ENCODE measurements at regions not wholly inside any gene's neighbourhood (a gene's known extent, or its start where the extent isn't known, plus 50 kb on each side); places are given as distances from the start of the nearest gene placed in this dataset.

DNA sequence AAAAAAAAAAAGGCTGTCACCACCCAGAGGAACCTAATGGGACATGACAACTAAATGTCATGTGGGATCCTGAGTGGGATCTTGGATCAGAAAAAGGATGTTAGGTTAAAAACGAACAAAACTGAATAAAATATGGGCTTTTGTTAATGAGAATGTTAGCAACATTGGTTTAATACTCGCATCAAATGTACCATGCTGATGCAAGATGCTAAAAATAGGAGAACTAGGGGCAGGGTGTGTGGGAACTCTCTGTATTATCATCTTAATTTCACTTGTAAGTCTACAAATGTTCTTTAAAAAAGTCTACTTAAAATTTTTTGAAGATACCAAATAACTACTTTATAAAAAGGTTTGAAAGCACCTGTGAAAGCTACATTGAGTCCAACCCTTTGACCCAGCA lies 88.8 kb upstream of the PRR5 start:
- DNase-seq (ENCODE audit: low spot score): no peak

DNA sequence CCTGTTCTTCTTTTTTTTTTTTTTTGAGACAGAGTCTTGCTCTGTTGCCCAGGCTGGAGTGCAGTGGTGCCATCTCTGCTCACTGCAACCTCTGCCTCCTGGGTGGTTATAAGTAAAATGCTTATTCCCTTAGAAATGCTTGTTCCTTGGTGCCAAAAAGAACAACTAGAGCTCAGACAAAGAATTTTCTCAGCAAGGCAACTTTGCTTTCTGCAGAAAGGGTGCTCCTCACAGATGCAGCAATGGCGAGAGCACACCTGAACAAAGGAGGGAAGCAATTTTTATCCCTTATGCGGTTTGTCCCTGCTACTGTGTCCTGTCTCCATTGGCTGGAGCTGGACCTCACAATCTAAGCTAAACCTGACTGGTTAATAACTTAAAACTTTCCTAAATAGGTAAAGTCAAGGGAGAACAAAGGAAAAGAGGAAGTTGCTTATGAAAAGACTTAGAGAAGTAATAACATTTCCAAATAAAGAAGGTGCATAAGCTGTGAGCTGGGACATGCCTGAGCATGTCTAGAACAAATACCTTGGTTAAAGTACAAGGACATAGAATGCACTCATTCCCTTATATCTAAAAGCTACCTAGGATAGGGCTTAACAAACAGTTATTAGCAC lies 90.0 kb upstream of the PRR5 start:
- DNase-seq (ENCODE audit: low spot score): no peak

DNA sequence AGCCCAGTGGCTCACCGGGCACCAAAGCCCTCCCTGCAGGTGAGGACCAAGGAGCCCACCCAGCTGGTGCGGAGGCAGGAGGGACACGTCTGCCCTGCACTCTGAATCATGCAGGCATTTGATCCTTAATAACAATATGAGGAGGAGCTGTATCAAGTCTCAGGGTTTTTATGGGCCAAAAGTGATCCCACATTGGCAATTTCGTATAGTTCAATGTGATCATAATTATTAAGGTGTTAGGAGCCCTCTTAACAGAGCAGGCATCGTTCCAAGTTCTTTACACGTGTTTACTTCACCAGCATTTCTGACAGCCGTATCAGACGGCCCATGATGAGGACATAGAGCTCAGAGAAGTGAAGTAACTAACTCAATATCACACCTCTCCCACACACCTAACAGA lies 91.9 kb upstream of the PRR5 start:
- DNase-seq (ENCODE audit: low spot score): no peak

DNA sequence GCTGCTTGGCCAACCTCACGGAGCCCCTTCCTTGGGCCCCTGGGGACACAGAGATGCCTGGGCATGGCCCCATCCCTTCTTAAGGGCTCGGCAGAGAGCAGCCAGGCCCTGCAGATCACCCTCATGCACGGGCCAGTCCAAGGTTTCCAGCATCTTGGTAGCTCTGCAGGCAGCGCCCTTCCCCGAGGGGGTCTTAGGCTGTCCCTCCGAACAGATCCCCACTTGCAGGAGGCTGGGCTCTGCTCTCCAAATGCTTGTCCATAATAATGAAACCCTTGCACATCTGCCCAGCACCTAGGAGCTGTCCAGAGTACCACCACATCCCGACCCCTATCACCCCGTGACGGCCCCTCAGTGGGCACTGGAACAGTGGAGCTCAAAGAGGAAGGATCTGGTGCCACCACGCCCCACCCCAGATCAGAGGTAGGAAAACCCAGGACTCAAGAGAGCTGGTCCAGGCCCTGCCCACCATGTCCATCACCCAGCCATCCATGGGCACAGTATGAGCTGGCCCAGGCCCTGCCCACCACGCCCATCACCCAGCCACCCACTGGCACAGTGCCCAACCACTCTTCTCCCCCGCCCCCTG lies 92.5 kb upstream of the PRR5 start:
- no peak for DNase-seq (ENCODE audit: low spot score)

DNA sequence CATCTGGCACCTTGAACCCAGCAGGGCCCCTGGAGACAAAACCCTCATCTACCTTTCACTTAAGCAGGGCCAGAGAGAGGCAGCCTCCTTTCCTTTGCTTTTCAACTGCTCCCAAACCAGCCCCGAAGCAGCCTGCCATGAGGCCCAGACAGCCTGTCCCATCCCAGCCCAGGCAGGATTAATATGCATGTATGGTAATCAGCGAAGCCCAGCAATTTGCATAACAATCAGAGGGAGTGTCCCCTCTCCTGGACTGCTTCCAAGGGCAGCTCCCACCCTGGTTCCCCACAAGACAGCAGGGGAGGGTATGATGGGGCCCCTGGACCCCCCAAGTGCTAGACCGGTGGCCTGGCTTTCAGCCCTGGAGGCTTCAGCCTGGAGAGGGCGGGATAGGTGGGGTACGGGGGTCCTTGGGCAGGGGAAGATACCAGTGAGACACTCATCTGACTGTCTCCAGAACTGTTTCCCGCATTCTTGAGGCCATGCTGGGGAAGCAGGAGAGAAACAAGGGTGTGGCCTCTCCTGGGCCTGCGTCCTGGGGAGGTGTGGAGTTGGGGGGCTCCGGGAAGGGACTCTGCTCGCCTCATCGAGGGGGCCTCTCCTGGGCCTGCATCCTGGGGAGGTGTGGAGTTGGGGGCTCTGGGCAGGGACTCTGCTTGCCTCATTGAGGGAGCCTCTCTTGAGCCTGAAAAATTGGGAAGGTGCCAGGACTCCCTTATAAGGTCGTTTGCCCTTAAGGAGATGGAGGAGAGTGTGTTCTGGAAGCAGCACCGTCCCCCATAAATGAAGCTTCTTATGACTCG lies 93.2 kb upstream of the PRR5 start:
- no peak for DNase-seq (ENCODE audit: low spot score)

DNA sequence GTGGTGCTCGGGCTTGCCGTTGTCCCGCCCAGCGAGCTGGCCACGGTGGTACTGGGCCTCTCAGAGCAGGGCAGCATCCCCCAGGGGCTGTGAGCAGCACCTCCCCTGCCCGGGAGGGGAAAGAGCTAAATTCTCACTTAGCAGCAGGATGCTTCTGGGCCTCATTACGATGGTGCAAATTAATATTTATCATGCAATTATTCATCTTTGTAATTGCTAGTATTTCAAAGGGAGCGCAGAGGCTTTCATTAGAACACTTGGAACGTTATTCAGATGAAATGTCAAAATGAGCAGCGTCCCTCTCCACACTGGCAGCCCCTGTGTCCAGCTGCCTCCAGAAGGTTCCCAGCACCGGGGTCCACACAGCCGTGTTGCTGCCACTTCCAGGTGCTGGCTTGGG lies 95.9 kb upstream of the PRR5 start:
- no peak for DNase-seq (ENCODE audit: low spot score)

DNA sequence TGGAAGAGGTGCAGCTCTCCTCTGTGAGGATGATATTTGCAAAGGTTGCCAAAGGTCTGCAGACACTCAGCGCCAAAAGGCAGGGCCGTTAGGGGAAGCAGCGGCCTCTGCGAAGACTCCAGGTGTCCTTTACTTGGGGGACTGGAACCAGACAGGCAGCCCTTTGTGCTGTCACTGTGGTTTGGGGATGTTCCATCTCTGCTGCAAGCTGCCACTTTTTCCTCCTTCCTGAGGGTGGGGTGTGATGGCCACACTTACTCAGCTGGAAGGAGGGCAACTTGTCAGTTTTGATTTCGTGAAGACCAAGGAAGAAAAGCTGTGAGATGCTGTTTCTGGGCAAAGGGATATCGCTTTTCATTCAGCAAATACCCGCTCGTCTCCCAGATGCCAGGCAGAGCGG lies 96.5 kb upstream of the PRR5 start:
- DNase-seq (ENCODE audit: low spot score): no peak

DNA sequence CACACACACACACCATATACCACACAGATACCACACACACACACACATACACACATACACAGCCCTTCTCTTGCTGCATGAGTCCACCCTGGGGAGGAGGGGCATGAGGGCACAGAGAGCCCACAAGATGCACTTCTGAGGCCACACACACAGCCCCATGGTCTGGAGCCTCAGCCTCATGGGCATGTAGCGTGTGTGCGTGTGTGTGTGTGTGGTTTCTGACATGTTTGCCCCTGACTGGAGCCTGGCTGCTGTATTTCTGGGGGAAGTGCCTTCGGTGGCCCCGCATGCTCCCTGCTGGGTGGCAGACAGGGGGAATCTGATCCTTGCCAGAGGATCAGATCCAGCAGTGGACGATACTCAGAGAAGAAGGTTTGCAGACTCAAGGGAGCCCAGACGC lies 97.0 kb upstream of the PRR5 start:
- DNase-seq (ENCODE audit: low spot score): no peak

DNA sequence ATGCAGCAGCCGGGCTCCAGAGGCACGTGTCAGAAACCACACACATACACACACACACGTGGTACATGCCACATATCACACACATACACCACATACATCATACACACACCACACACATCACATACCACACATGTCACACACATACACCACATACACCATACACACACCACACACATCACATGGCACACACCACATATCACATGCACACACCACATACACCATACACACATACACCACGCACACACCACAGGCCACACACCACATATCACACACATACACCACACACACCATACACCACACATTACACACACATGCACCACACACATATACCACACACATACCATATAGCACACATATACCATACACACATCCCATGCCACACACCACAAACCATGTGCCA lies 97.5 kb upstream of the PRR5 start:
- DNase-seq (ENCODE audit: low spot score): no peak

DNA sequence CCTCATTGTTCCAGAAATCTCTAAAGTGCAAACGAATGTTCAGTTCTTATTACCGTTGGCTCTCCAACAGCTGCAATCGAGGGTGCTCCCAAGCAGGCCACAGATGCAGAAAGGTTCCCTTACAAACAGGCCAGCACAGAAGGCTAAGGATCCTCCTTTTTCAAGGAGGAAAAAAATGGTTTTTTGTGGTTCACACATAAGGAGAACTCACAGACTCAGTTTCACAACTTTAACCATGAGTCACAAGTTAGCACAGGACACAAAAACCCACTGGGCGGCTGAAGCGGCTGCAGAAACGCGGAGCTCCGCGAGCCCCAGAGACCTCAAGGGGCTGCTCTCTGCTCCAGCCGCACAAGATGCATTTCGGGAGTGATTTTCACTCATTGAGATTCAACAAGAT lies 98.2 kb upstream of the PRR5 start:
- DNase-seq (ENCODE audit: low spot score): no peak

DNA sequence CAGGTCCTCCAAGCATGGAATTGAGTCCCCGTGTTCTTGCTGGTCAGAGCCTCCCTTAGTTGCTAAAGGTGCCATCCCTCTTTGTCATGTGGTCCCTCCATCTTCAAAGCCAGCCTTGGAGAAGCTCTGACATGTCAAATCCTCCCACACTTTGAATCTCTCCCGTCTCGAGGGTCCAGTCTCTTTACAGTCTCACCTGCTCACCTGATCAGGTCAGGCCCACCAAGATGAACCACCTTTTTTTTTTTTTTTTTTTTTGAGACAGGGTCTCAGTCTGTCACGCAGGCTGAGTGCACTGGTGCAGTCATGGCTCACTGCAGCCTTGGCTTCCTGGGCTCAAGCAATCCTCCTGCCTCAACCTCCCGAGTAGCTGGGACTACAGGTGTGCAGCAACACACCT lies 100.3 kb upstream of the PRR5 start:
- DNase-seq (ENCODE audit: low spot score): no peak

DNA sequence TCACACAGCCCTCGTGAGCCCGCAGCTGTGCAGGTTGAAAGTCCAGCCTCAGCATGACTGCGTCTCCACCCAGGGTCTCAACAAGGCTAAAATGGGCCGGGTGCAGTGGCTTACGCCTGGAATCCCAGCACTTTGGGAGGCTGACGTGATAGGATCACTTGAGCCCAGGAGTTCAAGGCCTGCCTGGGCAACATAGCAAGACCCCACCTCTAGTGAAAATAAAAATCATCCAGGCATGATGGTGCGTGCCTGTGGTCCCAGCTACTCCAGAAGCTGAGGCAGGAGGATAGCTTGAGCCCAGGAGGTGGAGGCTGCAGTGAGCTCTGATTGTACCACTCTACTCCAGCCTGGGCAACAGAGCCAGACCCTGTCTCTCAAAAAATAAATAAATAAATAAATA lies 100.8 kb upstream of the PRR5 start:
- no peak for DNase-seq (ENCODE audit: low spot score)

DNA sequence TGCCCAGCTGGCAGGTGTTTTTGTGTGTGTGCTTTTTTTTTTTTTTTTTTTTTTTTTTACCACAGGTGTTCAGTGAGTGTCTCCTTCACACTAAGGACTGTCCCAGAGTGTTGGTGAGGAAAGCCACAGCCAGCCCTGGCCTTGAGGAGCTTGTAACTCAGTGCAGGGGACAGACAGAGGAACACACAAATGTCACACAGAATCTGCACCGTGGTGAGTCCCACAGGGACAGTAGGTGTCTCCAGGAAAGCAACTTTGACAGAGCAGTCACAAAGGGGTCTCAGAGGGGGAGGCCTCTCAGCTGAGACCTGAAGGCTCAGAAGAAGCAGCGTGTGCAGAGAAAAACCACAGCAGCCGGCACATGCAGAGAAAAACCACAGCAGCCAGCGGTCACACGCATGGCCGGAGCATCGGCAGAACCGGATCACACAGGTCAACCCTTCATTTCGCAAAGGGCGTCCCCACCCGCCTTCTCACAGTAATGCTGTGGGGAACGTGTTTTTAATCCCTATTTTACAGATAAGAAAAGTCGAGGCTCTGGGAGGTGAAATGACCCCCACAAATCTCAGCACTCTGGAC lies 101.7 kb upstream of the PRR5 start:
- DNase-seq (ENCODE audit: low spot score): no peak

DNA sequence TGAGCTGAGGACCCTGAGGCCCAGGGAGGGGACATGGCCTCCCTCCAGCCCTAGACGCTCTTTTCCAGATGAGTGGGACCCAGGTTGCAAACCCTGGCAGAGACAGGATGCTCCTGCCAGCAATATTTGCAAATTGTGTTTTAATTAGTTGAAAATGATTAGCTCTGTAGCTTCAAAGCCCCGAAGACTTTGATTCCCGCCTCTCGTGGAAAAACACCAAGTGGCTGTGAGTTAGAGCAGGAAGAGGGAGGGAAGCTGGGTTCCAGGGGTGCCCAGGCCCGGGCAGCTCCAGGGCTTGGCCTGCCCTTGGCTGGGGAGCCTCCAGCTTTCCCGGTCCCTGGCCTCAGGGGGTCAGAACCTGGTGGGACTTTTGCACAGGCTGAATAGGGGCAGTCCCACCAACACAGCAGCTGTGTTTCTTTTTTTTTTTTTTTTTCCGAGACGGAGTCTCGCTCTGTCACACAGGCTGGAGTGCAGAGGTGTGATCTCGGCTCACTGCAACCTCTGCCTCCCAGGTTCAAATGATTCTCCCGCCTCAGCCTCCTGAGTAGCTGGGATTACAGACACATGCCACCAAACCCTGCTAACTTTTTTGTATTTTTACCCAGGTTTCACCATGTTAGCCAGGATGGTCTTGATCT lies 101.6 kb upstream of the RTL6 start:
- no peak for DNase-seq (ENCODE audit: low spot score)

DNA sequence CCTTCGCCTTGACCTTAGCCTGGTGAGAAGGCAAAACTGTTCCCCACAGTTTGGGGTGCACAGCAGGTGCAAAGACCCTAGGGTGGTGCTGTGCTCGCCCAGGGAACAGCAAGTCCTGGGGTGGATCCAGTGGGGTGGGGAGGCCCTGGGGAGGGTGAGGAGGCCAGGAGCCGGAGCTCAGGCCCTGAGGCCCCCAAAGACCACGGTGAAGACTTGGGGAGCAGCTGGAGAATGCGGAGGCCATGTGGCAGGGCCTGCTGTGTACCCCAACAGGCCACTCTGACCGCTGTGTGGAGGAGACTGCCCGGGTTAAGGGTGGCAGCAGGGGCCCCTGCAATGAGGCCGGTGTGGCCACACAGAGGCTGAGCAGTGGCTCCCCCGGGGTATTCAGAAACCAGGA lies 101.1 kb upstream of the RTL6 start:
- no peak for DNase-seq (ENCODE audit: low spot score)

DNA sequence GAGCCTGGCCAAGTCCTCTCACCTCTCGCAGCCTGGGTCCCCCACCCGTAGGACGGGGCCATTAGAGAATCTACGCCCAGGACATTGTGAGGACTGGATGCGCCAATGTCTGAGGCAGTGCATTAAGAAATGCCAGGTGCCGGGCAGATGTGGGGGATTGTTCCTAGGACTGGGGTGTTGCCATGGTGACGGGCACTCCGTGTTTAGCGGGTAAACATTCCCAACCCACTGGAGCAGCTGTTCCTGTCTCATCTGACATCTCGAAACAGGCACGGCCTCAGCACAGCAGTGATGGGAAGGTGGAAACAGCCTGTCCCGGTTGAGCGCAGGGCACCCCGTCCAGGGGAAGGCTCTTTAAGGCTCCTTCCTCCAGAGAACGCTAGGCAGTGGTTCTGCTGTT lies 99.6 kb upstream of the RTL6 start:
- no peak for DNase-seq (ENCODE audit: low spot score)

DNA sequence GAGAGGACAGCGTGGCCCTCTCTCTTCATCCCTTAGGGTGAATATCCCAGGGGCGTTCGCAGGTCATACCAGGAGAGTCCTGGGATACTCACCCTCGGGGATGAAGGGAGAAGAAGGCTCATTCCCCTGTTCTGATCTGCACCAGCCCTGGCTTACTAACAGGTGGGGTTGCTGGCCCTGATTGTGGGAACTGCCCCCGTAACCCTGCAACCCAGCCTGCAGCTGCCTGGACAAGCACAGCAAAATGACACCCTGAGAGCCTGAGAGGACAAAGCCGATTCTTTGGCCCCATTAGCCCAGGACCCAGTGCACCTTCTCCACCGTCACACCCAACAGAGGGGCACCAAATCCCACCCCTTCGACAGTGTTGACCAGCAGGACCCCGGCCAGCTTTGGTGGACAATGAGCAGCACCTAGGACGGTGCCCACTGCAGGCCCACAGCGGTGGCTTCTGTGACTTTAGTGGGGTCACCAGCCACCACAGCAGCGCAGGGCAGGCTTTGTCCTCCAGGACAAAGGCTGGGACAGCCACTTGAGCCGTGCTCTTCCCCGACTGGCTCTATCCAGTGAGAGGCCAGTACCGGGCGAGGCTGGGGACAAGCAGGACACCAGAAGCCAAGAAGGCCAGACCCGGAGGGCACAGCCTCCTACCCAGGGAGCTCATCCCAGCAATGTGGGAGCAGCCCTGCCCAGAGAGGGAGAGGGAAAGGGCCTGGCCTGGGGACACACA lies 98.5 kb upstream of the RTL6 start:
- DNase-seq (ENCODE audit: low spot score): no peak

DNA sequence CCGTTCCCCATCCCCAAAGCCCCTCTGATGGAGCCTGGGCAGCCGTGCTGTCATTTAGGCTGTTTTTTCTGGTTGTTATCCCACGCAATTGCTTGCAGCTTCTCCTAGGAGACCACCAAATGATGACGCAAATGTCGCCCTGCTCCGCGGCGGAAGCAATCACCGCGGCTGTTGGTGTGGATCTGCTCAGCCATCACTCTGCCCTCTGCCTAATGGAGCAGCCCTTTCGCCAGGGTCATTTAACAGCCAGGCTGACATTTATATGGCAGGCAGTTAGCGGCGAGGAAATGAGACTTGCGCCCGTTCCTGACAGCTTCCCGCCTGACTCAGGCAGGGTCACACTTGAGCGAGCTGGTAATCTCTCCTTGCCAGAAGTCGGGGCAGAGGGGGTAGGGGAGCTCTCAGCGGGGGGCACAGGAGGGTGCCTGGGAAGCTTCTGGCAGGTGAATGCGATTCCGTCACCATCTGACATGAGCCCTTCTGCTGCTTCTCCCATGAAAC lies 97.9 kb upstream of the RTL6 start:
- DNase-seq (ENCODE audit: low spot score): no peak

DNA sequence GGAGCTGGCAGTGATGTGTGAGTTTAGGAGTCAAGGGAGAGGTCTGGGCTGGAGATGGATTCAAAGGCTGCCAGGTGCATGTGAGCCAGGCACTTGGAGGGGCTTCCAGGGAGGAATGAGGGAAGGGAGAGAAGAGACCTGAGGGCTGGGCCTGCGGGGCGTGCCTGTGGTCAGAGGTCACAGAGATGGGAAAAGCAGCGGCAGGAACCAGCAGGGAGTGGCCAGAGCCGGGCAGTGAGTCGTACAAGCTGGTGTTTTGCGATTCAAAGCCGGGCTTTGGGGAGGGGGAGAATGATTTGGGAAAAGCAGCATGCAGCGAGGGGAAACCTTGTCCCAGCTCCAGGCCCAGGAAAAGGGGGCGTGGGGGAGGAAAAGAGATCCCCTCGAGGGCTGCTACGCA lies 96.9 kb upstream of the RTL6 start:
- DNase-seq (ENCODE audit: low spot score): no peak

DNA sequence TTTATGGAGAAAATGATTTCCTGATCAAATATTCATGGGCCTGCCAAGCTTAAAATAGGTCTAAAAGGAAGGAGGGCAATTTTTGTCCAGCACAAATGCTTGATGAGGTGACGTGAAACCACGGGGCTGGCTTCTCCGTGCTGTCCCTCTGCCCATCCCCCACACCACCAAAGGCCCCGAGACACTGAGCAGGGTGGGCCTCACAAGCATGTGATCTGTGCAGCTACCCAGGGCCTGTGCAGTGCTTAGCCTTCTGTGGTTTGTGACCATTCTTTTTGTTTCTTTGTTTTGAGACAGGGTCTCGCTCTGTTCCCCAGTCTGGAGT lies 94.8 kb upstream of the RTL6 start:
- DNase-seq (ENCODE audit: low spot score): no peak

DNA sequence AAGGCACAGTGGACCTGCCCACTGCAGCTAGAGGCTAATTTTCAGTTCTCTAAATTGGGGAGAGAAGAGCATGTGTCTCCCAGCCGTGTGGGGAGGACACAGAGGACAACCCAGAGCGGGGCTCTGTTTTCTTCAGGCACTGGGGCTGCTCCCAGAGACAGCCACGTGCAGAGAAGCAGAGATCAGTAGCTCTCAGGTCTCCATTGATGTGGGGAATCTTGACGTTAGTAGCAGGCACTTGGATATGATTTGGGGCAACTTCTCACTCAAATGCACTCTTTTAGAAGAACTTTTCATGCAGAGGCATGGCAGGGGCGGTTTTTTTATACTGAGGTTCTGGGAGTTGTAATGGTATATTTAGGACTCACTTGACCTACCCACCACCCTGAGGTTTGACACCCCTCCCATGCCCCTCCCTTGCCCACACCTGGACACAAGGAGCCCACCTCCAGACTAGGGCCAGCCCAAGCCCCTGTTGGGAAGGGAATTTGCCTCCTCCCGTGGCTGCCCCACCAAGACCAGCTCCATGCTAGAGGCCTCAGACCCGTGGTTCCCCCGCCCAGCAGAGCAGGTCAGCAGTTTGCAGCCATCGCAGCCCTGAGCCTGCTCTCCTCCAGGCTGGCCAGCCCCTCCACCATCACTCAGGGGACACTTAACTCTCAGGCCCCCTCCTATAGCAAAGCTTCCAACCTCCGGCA lies 94.2 kb upstream of the RTL6 start:
- no peak for DNase-seq (ENCODE audit: low spot score)
